OCI-LY7 (cell line): ENCODE measurements at regions not wholly inside any gene's neighbourhood (a gene's known extent, or its start where the extent isn't known, plus 50 kb on each side); places are given as distances from the start of the nearest gene placed in this dataset.

Experiments
- EZH2phosphoT487 ChIP-seq: fragments of 200-600 bp; sonication (generic); IDR thresholded peaks from 2 replicates; pipeline ENCODE4 v1.6.1; 2018; ENCODE audit warnings: low read depth, borderline replicate concordance, mild to moderate bottlenecking, mixed run types, antibody characterized with exemption, low read length, moderate library complexity, mixed read lengths
- TF ChIP-seq, protein P1 (sequence below): fragments of 200-600 bp; sonication (generic); conservative IDR thresholded peaks from 2 replicates; pipeline ENCODE4 v1.5.1; 2014; ENCODE audit warnings: mild to moderate bottlenecking, antibody characterized with exemption, low read length, moderate library complexity, mixed read lengths

- TF ChIP-seq, protein P1, sequence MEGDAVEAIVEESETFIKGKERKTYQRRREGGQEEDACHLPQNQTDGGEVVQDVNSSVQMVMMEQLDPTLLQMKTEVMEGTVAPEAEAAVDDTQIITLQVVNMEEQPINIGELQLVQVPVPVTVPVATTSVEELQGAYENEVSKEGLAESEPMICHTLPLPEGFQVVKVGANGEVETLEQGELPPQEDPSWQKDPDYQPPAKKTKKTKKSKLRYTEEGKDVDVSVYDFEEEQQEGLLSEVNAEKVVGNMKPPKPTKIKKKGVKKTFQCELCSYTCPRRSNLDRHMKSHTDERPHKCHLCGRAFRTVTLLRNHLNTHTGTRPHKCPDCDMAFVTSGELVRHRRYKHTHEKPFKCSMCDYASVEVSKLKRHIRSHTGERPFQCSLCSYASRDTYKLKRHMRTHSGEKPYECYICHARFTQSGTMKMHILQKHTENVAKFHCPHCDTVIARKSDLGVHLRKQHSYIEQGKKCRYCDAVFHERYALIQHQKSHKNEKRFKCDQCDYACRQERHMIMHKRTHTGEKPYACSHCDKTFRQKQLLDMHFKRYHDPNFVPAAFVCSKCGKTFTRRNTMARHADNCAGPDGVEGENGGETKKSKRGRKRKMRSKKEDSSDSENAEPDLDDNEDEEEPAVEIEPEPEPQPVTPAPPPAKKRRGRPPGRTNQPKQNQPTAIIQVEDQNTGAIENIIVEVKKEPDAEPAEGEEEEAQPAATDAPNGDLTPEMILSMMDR, result no peak
- TF ChIP-seq EZH2phosphoT487, result no peak
Observed at GRCh38 chr5:21687621-21688020, 1165.5 kb downstream of the CDH12 start.
